ENCODE measurements at regions not wholly inside any gene's neighbourhood (a gene's known extent, or its start where the extent isn't known, plus 50 kb on each side); places are given as distances from the start of the nearest gene placed in this dataset.

DNA sequence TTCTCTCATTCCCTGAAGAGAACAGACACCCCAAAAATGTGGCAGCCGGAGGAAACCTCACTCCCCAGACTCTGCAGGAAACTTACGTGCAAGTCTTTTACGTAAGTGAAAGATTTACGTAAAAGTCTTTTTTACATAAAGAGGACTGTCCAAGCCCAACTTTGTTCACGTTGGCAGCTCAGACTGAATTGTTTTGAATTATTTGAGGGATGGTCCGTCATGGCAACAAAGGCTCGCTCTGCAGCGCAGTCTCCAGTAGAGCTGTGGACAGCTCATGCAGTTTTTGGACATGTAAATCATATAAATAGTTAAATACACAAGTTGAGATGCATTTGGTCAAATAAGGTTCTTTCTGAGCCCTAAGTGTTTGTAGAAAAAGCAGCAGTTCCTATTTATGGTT lies 394.8 kb downstream of the QKI start:
- no peak for FAIRE-seq
- no peak for TF ChIP-seq EZH2 (IDR thresholded peaks at IDR 0.05; ENCODE audit: insufficient read depth, low read length)
- TF ChIP-seq, protein P1, sequence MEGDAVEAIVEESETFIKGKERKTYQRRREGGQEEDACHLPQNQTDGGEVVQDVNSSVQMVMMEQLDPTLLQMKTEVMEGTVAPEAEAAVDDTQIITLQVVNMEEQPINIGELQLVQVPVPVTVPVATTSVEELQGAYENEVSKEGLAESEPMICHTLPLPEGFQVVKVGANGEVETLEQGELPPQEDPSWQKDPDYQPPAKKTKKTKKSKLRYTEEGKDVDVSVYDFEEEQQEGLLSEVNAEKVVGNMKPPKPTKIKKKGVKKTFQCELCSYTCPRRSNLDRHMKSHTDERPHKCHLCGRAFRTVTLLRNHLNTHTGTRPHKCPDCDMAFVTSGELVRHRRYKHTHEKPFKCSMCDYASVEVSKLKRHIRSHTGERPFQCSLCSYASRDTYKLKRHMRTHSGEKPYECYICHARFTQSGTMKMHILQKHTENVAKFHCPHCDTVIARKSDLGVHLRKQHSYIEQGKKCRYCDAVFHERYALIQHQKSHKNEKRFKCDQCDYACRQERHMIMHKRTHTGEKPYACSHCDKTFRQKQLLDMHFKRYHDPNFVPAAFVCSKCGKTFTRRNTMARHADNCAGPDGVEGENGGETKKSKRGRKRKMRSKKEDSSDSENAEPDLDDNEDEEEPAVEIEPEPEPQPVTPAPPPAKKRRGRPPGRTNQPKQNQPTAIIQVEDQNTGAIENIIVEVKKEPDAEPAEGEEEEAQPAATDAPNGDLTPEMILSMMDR (IDR thresholded peaks at IDR 0.05; ENCODE audit: insufficient read depth, low read depth, low read length), result no peak

DNA sequence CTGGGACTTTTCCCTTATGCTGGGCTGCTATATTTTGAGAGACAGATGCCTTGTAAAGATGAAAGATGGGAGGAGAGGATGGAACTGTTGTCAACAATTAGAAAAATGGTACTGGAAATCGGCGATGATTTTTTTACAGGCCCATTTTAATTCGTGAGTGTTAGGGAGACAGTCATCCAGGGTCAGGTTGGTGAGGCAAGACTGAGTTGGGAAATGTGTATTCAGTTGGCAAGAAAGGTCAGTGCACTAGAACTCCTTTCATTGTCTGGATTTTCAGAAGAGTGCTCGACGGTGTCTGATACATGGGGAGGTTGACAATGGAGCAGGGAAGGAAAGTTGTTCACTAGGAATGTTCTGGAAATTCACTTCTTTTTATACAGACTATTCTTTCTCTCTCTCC lies 394.4 kb downstream of the QKI start:
- no peak overlapping the region for H3K27ac Mint-ChIP-seq (ENCODE audit: unreplicated experiment)
- no peak overlapping the region for H3K4me2 ChIP-seq (ENCODE audit: low read length)
- H3K9me3 ChIP-seq (ENCODE audit: insufficient read depth, low read depth, low read length), result no peaks in the 10 kb centered on the region
- no peaks in the 10 kb centered on the region for H3K79me2 ChIP-seq (ENCODE audit: insufficient read depth, low read length)
- H3K4me3 ChIP-seq (ENCODE audit: insufficient read depth, low read depth, low read length), result no peak overlapping the region
- FAIRE-seq (no peak), DNase-seq (ENCODE audit: low read depth) (no peak)
- no peaks in the 10 kb centered on the region for H3K4me1 Mint-ChIP-seq (ENCODE audit: low read depth, unreplicated experiment)
- no peak overlapping the region for H3K4me3 Mint-ChIP-seq (ENCODE audit: unreplicated experiment)
- H4K20me1 ChIP-seq (ENCODE audit: insufficient read depth, low read length), result no peaks in the 10 kb centered on the region
- H3K4me1 ChIP-seq (ENCODE audit: insufficient read depth, low read length), result no peaks in the 10 kb centered on the region
- H2AFZ ChIP-seq (ENCODE audit: low read depth, low read length), result no peak overlapping the region
- no peaks in the 10 kb centered on the region for H3K27me3 ChIP-seq (ENCODE audit: insufficient read depth, low read length)
- H3K27ac ChIP-seq (ENCODE audit: low read depth, low read length), result no peak overlapping the region
- no peak for TF ChIP-seq EZH2 (IDR thresholded peaks at IDR 0.05; ENCODE audit: insufficient read depth, low read length)
- TF ChIP-seq, protein P1 (IDR thresholded peaks at IDR 0.05; ENCODE audit: insufficient read depth, low read depth, low read length), result no peak
- H3K9ac ChIP-seq (ENCODE audit: low read length), result no peak overlapping the region
- H3K9me3 Mint-ChIP-seq (ENCODE audit: unreplicated experiment), result peaks cover 2% of the 10 kb centered on the region
- H3K27me3 Mint-ChIP-seq (ENCODE audit: low read depth, unreplicated experiment), result no peaks in the 10 kb centered on the region
- H3K36me3 Mint-ChIP-seq (ENCODE audit: low read depth, unreplicated experiment), result no peaks in the 10 kb centered on the region
- no peaks in the 10 kb centered on the region for H3K36me3 ChIP-seq (ENCODE audit: insufficient read depth, low read length)

More for the DNA sequence above, 394.8 kb downstream of the QKI start:
- Histone ChIP-seq H3K79me2 (ENCODE audit: insufficient read depth, low read length) (no peaks in the 10 kb centered on the region), H2AFZ (ENCODE audit: low read depth, low read length) (no peak overlapping the region), H3K9me3 (ENCODE audit: insufficient read depth, low read depth, low read length) (no peaks in the 10 kb centered on the region), H3K4me2 (ENCODE audit: low read length) (no peak overlapping the region), H3K9ac (ENCODE audit: low read length) (no peak overlapping the region), H4K20me1 (ENCODE audit: insufficient read depth, low read length) (no peaks in the 10 kb centered on the region), H3K4me1 (ENCODE audit: insufficient read depth, low read length) (peaks cover 5% of the 10 kb centered on the region), H3K27me3 (ENCODE audit: insufficient read depth, low read length) (no peaks in the 10 kb centered on the region), H3K4me3 (ENCODE audit: insufficient read depth, low read depth, low read length) (no peak overlapping the region), H3K36me3 (ENCODE audit: insufficient read depth, low read length) (no peaks in the 10 kb centered on the region), H3K27ac (ENCODE audit: low read depth, low read length) (no peak overlapping the region)
- peaks cover 6% of the 10 kb centered on the region for H3K9me3 Mint-ChIP-seq (ENCODE audit: unreplicated experiment)
- no peaks in the 10 kb centered on the region for H3K36me3 Mint-ChIP-seq (ENCODE audit: low read depth, unreplicated experiment)
- H3K27me3 Mint-ChIP-seq (ENCODE audit: low read depth, unreplicated experiment), result peaks cover 2% of the 10 kb centered on the region
- no peaks in the 10 kb centered on the region for H3K4me1 Mint-ChIP-seq (ENCODE audit: low read depth, unreplicated experiment)
- DNase-seq (ENCODE audit: low read depth), result no peak
- H3K27ac Mint-ChIP-seq (ENCODE audit: unreplicated experiment), result no peak overlapping the region
- no peak overlapping the region for H3K4me3 Mint-ChIP-seq (ENCODE audit: unreplicated experiment)

DNA sequence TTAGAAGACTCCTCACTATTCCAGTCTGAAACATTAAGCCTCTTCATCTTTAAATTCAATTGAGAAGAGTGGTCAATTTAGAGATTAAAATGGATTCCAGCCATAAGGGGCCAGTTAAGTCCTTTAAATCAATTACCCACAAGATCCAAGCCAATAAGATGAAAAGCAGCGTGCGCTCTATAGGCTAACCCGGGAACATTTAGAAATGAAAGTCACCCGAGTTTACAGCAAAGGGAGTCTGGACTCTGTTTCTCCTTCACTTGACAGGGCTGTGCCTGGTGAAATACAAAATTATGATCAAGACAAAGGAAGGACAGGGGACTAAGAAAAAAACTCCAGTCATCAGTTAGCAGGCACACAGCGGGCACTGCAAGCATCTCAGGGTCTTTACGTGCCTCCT lies 393.7 kb downstream of the QKI start:
- H3K4me2 ChIP-seq (ENCODE audit: low read length), result no peak overlapping the region
- Mint-ChIP-seq H3K4me1 (ENCODE audit: low read depth, unreplicated experiment) (no peaks in the 10 kb centered on the region), H3K27ac (ENCODE audit: unreplicated experiment) (no peak overlapping the region), H3K27me3 (ENCODE audit: low read depth, unreplicated experiment) (no peaks in the 10 kb centered on the region), H3K9me3 (ENCODE audit: unreplicated experiment) (peaks cover 2% of the 10 kb centered on the region), H3K36me3 (ENCODE audit: low read depth, unreplicated experiment) (no peaks in the 10 kb centered on the region), H3K4me3 (ENCODE audit: unreplicated experiment) (no peak overlapping the region)
- H3K4me3 ChIP-seq (ENCODE audit: insufficient read depth, low read depth, low read length), result no peak overlapping the region
- DNase-seq (ENCODE audit: low read depth) (no peak), FAIRE-seq (no peak)
- H4K20me1 ChIP-seq (ENCODE audit: insufficient read depth, low read length), result no peaks in the 10 kb centered on the region
- no peak overlapping the region for H3K27ac ChIP-seq (ENCODE audit: low read depth, low read length)
- no peak for TF ChIP-seq EZH2 (IDR thresholded peaks at IDR 0.05; ENCODE audit: insufficient read depth, low read length)
- TF ChIP-seq, protein P1 (IDR thresholded peaks at IDR 0.05; ENCODE audit: insufficient read depth, low read depth, low read length), result no peak
- no peak overlapping the region for H3K9ac ChIP-seq (ENCODE audit: low read length)
- H3K27me3 ChIP-seq (ENCODE audit: insufficient read depth, low read length), result no peaks in the 10 kb centered on the region
- no peak overlapping the region for H2AFZ ChIP-seq (ENCODE audit: low read depth, low read length)
- no peaks in the 10 kb centered on the region for H3K79me2 ChIP-seq (ENCODE audit: insufficient read depth, low read length)
- H3K9me3 ChIP-seq (ENCODE audit: insufficient read depth, low read depth, low read length), result no peaks in the 10 kb centered on the region
- no peaks in the 10 kb centered on the region for H3K36me3 ChIP-seq (ENCODE audit: insufficient read depth, low read length)
- no peaks in the 10 kb centered on the region for H3K4me1 ChIP-seq (ENCODE audit: insufficient read depth, low read length)
